ENCODE measurements at regions not wholly inside any gene's neighbourhood (a gene's known extent, or its start where the extent isn't known, plus 50 kb on each side); places are given as distances from the start of the nearest gene placed in this dataset.

DNA sequence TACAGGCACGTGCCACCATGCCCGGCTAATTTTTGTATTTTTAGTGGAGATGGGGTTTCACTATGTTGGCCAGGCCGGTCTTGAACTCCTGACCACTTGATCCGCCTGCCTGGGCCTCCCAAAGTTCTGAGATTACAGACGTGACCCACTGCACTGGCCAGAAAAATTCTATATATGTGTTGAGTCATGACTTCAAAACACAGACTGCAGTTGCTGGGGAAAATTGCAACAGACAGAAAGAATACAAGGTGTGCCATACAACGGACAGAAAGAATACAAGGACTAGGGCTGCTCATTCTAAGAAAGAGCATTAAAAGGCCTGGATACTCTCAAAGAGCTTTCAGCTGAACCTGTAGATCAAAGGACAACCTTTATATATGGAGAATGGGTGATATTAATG lies 109.6 kb upstream of the ACSL4 start:
- DNase-seq (ENCODE audit: low read depth in 2 of 3, low spot score in 2 of 3) = no peak

DNA sequence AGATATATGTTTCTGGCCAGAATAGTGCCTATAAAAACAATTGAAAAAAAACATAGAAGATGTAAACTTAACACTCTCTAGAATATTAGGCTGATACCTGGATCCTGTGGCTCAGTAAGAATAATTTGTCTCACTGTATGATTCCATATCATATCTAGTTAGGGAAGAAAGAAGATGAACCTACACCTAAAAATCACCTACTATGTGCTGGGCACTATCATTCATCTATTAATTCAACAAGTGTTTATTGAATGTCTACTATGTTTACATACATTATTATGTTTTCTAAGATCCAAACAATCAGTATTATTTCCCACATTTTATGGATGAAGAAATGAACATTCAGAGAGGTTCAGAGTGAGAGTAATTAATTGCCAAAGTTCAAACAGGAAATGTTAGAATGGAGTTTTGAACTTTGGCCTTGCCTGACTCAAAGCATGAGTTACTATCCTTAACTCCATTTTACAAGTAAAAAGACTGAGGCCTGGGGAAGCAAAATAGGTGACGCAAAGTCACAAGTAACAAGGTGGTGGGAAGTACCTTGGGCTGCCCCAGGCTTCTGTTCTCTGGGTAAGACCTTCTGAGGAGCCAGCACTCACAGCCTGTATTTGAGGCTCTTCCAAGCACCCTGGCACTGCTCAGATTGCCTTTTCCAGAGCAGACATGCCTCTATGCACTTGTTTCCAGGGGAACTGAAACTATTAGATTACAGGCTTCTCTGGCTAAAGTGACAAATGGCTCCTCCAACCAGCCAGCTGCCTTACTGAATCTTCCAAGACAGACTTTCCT lies 111.1 kb upstream of the ACSL4 start:
- DNase-seq (ENCODE audit: low read depth in 2 of 3, low spot score in 2 of 3) = no peak

DNA sequence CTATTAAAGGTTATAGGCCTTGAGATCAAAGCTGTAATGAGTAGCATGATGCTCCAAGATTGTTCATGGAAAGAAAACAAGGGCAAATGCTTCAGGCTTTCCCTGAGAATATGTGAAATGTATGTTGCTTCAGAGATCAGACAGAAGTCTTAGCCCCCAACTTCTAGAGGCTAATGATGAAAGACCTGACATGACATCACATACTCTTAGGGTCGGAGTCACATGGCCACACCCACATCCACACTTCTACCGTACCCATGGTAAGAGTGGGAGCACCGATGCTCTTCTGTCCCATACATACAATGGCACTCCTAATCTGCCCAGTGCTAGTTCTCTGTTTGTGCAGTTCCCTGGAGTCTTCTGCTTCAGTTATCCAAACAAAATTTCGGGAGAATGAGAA lies 111.9 kb upstream of the ACSL4 start:
- no peak for DNase-seq (ENCODE audit: low read depth in 2 of 3, low spot score in 2 of 3)

DNA sequence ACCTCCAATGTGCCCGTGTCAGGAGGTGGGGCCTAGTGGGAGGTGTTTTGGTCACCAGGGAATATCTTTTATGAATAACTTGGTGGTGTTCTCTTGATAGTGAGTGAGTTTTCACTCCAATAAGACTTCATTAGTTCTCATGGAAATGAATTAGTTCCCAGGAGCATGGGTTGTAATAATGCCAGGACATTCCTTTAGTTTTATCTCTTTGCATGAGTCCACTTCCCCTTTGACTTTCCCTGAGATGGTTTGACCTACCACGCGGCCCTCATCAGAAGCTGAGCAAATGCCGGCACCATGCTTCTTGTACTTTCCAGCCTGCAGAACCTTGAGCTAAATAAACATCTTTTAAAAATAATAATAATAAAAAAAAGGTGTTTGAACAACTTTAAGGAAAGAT lies 112.9 kb upstream of the ACSL4 start:
- DNase-seq (ENCODE audit: low read depth in 2 of 3, low spot score in 2 of 3) = no peak

DNA sequence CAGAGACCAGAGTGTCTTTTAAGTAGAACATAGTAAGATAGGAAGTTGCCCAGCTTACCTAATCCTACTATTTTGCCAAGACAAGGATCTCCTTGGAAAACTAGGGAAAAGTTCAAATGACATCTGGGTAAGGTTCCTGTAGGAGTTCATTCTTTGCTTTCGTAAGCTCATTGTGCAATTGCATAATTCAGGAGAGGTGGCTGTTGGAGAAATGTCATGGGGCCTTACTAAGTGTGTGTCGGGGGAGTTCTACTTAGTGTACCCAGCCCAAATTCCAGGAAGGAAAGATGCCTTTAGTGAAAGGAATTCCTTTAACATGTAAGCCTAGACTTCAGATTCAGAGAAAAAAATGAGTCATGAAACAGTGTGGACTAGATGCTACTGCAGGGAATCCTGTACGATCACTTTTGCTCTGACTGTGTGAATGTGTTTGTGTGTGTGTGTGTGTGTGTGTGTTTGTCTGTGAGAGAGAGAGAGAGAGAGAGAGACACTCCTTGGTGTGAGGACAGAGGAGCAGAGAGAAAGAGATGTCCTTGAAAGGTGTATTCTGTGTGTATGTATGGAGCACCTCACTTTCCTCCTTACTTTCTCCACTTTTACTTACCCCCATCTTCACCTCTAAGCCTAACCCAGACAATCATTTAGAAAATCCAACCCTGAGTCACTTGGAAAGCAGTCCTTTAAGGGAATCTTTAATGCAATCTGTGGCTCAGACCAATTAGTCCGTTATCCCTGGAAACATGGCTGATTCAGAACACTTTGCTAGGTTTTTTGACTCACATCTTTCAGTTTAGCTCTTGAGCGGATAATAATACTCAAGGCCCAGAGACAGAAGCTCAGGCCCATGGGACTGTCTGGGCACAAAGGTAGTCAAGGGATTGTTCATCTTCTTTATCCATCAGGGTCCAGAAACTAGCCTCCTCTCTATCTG lies 114.5 kb upstream of the ACSL4 start:
- DNase-seq (ENCODE audit: low read depth in 2 of 3, low spot score in 2 of 3) = no peak

DNA sequence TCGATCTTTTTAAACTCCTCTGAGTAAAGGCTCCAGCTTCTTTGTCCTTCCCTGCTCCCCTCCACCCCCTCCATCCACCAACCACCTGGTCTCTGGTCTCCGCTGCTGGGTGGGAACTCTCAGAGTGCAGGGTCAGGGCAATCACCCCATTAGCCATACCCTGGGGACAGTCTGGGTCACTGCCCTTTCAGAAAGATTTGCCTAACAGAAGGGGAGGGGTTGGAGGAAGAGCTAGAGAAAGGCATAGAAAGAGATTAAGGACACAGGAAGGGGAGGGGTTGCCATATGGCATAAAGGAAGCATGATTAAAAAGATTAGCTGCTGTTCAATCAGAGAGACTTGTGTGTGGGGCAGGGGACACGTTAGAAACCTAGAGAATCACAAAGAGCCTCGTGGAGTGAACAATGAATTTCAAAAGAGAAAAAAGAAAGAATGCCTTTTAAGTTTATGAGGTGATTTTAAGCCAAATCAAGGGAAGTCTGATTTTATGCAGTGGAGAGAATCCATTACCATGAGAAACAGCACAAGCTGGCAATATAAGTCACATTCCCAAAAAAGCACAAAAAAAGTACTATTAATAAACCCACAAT lies 115.5 kb upstream of the ACSL4 start:
- DNase-seq (ENCODE audit: low read depth in 2 of 3, low spot score in 2 of 3) = no peak

DNA sequence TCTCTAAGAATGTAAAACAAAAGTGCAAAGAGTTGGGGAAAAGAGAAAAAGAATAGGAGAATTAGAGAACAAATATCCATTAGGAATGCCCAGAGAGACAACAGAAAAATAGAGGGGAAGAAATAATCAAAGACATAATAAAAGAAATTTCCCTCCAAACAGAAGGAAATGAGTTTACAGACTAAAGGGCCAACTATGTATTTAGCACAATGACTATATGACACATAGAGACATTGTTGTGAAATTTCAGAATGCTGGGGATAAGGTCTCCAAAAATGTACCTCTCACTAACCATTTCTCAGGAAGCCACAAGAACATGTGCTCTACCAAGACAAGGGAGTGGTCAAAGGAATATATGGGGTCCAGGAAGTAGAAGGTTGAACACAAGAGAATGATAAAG lies 121.0 kb upstream of the ACSL4 start:
- DNase-seq (ENCODE audit: low read depth in 2 of 3, low spot score in 2 of 3) = no peak

DNA sequence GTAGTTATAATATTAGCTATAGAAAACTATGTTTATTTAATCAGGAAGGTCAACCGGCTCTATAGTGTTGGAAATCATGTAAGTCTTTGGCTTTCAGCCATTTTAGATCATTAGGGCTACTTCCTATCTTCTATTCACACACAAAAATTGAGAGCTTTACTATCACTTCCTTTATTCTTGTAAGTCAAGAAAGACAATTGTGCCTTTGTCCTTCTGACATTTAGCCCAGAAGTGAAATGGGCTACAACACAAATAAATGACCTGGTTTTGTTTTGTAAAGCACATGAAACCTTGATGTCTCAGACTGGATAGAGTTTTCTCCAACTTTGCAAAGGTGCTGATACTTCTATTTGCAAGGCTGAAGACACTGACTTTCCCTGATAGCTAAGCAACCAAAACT lies 122.4 kb upstream of the ACSL4 start:
- DNase-seq (ENCODE audit: low read depth in 2 of 3, low spot score in 2 of 3) = no peak

DNA sequence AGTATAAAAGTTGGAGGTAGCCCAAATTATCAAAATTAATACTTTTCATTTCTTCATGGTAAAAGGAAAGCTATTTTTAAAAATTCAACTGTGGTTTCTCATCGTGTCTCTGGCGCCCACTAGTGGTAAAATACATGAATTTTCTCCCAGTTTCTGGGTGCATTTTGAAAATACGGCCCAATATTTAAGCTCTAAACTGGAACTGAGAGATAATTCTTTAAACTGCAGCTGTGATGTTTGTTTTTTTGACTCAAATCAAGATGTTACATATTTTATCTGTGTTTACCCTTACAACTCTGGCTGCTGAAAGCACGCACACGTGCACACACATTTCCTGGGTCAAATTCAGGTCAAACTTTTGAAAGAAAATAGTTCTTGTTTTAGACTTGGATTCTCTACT lies 123.9 kb upstream of the ACSL4 start:
- DNase-seq (ENCODE audit: low read depth in 2 of 3, low spot score in 2 of 3) = no peak

DNA sequence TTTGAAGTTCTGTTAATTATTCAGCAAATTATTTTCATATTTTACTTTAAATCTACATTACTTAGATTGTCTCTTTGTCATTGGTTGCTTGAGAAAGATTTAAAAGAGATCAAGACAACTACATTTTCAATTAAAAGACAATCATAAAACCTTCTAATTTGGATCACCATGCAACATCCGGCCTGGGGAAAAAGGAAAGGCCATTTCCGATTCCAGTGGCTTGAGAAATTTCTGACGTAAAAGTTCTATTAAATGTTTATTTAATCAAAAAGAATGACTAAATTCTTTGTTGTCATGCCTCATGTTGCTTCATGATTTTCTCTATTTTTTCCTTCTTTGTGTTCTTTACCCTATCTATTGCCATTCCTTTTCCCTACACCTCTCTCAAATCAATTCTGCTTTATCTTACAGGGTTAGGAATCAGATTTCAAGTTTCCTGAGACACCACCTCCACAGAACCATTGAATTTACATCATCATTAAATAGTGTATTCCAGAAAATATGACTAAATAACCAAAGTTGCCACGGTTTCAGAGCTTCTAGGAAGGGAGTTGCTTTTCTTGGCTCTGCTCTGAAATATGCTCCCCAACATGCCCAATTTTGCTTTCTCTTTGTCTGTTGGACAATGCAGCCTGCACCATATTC lies 124.6 kb upstream of the ACSL4 start:
- DNase-seq (ENCODE audit: low read depth in 2 of 3, low spot score in 2 of 3) = no peak

DNA sequence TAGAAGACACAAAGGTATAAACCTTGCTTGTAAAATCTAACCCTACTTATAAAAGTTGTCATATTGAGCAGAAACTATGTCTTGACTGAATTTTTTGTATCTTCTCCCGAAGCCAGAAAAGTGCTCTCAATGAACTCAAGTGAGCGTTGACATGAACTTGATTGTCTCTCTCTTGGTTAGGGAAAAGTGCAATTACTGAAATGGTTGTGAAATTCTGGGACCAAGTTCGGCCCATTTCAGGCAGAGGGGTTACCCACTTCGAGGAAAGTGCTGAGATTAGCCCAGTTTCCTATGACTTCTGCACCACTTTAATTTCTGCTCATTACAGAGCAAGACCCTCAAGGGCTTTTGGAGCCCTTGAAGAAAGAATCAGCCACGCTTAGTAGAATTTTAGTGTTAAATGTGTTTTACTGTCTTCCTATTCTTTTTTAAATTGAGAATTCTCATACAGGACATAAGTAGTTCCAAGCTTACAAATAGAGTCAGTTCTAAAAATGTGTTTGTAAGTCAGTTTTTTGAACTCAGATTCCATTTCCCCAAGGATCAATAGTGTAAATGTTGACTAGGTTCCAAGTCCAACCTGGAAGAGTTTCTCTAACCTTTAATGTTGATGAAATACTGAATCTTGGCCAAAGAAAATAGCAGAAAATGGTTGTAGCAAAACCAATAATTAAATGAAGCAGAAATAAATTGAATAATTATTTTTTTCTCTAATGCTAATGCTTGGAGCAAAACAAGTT lies 125.7 kb upstream of the ACSL4 start:
- DNase-seq (ENCODE audit: low read depth in 2 of 3, low spot score in 2 of 3) = no peak

DNA sequence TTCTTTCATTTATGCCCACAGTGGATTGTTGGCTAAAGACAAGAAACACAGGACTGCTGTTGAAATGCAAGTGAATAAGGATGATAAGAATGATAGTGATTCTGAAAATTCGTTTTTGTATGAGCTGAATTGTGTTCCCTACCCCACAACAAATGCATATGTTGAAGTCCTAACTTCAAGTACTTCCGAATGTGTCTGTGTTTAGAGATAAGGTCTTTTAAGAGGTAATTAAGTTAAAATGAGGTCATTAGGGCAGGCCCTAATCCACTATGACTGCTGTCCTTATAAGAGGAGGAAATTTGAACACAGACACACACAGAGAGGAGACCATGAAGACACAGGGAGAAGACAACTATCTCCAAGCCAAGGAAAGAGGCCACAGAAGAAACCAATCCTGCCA lies 126.6 kb upstream of the ACSL4 start:
- DNase-seq (ENCODE audit: low read depth in 2 of 3, low spot score in 2 of 3) = no peak

DNA sequence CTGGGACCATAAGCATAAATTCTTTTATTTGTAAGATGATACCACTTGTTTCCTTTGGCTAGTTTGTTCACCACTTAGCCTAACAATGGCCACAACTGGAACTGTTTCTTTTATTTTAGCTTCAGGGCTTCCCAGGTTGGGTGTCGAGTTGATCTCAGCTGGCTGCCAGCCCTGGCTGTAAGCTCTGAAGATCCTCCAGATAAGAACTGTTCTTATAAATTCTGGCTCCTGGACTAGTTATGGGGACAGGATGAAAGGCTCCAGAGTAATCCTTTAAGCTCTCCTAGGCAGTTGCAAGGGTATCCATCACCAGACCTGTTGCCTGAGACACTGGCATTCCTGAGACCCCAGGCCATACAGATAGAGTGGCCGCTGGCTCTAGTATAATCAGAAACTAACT lies 129.4 kb upstream of the ACSL4 start:
- no peak for DNase-seq (ENCODE audit: low read depth in 2 of 3, low spot score in 2 of 3)

DNA sequence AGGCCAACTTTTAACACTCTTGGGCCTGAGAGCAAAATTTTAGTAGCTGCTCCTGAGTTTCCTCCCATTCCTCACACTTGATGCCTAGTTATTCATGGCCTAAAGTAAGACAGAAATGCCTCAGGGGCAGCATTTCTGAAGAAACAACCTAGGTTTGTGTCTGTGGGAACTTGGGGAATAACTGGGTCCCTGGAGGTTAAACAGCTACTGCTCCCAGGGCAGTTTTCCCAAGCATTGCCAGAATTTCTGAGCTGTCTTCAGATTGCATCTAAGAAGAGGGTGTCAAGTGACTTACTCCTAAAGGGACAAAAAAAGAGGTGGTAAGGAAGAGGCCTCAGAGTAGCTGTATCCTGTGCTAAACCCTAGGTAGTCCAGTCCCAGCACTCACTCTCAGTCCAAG lies 130.8 kb upstream of the ACSL4 start:
- no peak for DNase-seq (ENCODE audit: low read depth in 2 of 3, low spot score in 2 of 3)

DNA sequence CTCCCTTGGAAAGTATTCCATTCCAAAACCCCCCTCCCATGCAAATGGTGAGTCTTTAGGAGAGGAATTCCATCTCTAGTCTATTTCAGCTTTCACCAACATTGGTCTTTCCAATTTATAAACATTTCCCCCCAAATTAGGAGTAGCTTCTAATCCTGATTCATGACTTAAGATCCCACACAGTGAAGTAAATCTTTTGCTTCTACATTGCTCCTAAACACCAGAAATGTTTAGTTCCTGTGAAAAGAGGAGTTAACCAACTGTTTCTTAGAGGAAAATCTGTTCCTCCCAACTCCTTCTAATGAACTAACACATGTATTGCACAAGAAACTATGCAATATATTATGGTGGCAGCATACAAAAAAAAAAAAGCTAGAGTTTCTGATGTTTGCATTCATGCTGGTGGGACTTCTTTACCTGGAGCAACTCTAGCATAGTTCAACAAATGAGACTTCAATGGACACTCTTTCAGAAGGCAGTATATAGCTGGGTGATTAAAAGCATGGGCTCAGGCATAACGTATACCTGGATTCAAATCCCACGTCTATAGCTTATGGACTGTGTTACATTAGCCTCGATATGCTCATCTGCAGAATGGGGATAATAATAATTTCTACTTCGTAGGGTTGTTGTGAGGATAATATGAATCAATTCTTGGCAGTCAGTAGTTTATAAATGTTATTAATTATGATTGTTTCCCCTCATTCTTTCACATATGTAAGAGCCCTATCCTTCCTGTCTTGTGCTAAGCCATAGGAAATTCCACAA lies 131.6 kb upstream of the TMEM164 start:
- DNase-seq (ENCODE audit: low read depth in 2 of 3, low spot score in 2 of 3) = no peak

DNA sequence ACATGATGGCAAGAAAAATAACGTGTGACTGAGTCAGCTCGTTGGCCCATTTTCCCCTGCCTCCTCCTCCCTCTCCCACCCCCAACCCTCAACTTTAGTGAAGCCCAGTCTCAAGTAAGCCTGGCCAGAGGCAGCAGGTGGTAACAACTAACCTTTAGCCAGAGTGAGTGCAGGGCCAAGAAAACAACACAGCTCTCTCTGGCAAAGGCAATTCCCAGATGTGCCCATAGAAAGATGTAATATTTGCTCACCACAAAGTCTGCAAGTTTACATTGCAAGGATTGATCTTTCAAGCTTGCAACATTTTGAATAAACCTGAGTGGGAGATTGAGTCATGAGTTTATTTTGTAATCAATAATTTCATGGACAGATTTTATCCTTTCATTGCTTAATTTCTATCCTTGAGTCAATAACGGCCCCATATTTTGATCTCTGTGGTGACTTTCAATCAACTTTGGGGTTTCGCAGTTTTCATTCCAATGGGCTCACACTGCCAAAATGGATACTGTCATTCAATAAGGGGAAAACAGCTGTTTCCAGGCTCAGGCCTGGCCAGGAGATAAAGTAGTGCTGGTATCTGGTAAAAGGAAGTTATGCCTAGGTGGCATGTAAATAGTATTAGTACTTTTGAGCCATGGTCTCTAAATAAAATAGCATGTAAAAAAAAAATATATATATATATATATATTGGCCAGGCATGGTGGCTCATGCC lies 130.7 kb upstream of the TMEM164 start:
- DNase-seq (ENCODE audit: low read depth in 2 of 3, low spot score in 2 of 3) = no peak

DNA sequence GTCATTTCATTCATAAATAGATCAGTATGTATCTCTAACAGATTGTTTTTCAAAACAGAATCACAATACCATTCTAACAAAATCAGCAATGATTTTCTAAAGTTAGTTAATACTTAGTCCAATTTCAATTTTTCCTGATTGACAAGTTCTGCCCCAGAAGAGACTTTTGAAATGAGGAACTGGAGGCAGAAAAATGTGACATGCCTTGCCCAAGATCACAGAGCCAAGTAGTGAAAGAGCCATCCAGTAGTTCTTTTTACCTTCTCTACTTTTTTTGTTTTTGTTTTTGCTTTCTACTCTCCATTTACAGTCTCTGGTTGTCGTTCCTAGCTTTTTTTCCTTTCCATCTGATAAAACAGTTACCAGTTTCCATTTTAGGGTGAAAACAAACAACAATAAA lies 129.3 kb upstream of the TMEM164 start:
- DNase-seq (ENCODE audit: low read depth in 2 of 3, low spot score in 2 of 3) = no peak

DNA sequence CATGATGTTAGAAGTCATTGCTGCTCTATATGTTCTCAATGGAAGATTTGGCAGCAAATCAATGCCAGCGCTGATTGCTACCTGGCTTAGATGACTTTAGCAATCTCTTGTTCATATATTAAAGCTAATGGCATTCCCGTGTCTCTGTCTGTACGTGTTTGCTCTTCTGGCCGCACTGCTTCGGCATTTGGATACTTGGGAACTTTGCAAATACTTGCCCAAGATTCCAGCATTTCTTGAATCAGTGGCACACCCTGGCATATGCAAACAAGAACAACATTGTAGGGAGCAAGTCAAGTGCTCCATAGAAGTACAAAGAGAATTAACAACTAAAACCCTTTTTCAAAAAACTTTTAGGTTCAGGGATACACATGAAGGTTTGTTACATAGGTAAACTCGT lies 128.9 kb upstream of the TMEM164 start:
- no peak for DNase-seq (ENCODE audit: low read depth in 2 of 3, low spot score in 2 of 3)

DNA sequence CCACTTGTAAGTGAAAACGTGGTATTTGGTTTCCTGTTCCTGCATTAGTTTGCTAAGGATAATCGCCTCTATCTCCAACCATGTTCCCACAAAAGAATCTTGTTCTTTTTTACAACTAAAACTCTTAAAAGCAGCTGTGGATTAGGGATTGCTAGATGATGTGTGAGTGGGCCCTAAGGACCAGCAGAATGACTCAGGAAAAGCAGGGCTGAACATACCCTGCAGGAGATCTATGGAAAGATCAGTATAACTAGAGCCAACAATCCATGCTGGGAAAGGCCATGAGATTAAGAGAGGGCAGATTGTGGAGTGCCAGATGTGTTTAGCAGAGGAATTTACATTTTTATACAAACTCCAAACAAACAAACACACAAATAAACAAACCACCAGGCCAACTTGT lies 128.4 kb upstream of the TMEM164 start:
- no peak for DNase-seq (ENCODE audit: low read depth in 2 of 3, low spot score in 2 of 3)

DNA sequence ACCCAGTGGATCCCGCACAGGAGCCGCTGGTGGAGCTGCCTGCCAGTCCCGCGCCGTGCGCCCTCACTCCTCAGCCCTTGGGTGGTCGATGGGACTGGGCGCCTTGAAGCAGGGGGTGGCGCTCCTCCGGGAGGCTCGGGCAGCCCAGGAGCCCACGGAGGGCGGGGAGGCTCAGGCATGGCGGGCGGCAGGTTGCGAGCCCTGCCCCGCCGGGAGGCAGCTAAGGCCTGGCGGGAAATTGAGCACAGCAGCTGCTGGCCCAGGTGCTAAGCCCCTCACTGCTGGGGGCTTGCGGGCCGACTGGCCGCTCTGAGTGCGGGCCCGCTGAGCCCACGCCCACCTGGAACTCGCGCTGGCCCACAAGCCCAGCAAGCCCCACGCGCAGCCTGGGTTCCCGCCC lies 127.1 kb upstream of the TMEM164 start:
- DNase-seq (ENCODE audit: low read depth in 2 of 3, low spot score in 2 of 3) = no peak
